ENCODE measurements at regions not wholly inside any gene's neighbourhood (a gene's known extent, or its start where the extent isn't known, plus 50 kb on each side); places are given as distances from the start of the nearest gene placed in this dataset.

DNA sequence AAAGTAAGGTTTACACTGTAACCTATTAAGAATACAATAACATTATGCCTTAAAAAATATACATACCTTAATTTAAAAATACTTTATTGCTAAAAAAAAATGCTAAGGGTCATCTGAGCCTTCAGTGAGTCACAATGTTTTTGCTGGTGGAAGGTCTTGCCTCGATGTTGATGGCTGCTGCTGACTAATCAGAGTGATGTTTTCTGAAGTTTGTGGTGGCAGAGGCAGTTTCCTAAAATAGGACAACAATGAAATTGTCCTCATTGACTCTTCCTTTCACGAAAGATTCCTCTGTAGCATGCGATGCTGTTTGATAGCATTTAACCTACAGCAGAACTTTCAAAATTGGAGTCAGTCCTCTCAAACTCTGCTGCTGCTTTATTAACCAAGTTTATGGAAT lies 97.6 kb downstream of the FAT3 start:
- ATAC-seq = no peak
- no peak for DNase-seq

DNA sequence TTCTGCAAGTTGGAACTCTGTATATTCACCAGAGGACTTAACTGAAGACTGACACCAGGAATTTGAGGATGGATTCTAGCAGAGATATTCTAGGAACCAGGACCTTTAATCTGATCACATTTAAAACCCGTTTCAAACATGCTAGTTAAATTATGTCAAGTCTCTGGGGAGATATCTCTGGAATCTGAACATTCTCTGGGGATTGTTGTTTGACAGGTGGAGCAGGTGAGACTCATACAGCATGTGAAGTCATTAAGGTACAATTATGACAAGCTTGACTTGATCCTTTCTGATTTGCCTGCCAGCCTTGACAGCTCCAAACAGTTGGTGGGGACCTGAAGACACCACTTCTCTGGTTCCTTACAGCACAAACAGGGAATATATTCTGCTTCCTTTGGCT lies 100.3 kb downstream of the FAT3 start:
- ATAC-seq (no peak), DNase-seq (no peak)

DNA sequence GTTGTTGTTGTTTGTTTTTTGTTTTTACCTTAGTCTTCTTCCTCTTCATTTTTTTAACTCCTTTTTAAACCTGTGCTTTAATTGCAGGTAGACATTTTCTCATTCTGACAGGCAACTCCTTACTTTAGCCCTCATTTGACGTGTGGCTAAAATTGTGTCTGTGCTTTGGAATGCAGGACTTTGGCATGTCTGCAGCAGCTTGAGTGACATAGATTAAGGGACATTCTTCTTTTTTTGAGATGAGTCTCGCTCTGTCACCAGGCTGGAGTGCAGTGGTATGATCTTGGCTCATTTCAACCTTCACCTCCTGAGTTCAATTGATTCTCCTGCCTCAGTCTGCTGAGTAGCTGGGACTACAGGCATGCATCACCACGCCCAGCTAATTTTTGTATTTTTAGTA lies 100.8 kb downstream of the FAT3 start:
- no peak for DNase-seq
- ATAC-seq = no peak

DNA sequence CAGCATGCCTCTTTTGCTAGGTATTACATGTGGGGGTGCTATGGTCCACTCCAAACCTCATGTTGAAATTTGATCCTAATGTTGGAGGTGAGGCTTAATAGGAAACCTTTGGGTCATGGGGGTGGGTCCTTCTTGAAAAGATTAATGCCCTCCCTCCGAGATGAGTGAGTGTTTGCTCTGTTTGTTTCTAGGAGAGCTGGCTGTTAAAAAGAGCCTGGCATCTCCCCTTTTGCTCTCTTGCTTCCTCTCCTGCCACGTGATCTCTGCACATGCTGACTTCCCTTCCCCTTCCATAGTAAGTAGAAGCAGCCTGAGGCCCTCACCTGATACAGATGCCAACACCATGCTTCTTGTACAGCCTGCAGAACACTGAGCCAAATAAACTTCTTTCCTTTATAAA lies 104.5 kb downstream of the FAT3 start:
- ATAC-seq = no peak
- DNase-seq = no peak

DNA sequence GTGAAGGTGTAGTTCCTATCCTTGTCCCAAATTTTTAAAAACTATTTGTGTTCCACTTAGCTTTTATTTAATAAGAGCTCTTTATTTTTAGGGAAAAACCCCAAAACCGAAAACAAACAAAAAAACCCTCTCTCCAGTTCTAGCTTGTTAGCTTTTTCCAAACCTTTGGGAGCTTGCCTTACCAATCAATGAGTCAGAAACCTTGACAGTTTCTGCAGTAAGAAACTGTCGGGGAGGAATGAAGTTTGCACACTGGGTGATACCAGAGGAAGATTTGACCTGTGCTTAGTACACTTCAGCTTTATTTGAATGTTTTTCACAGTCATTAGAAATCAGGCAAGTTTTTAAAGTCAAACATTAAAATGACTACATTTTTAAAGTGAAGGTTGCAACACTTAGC lies 105.0 kb downstream of the FAT3 start:
- no peak for DNase-seq
- ATAC-seq = no peak

DNA sequence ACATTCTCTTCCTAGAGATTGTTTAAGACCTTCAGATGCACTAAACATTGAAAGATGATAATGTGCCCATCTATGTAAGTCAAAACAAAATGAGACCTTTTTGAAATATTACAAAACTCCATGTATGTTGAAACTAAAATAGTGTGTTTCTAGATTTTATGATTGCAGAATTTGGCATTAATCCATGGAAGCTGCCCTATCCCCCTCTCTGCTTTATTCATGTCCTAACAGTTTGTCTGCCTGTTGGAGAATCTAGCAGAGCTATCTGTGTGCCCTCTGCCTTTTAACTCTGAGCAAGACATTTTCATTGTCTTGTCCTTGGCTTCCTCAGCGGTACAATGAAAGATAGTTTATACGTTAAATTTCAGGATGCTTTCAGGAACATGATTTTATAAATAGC lies 105.5 kb downstream of the FAT3 start:
- DNase-seq (no peak), ATAC-seq (no peak)

DNA sequence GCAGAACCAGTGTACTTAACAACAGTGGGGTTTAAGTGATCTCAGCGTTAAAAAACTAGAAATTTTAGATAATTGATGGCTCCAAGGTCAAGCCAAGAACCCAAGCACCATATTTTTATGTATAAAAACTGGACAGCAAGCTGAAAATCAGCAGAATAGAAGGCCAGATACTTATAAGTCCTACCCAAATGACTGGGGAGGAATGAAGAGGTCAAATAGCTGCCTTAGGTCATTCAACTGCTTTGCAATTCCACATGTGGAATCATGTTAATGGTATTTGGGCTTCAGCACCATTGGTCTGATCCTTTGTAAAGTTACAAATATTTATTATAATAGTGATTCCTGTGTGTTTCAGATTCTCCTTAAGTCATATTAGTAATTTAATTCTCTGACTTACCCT lies 108.4 kb downstream of the FAT3 start:
- DNase-seq (no peak), ATAC-seq (no peak)

DNA sequence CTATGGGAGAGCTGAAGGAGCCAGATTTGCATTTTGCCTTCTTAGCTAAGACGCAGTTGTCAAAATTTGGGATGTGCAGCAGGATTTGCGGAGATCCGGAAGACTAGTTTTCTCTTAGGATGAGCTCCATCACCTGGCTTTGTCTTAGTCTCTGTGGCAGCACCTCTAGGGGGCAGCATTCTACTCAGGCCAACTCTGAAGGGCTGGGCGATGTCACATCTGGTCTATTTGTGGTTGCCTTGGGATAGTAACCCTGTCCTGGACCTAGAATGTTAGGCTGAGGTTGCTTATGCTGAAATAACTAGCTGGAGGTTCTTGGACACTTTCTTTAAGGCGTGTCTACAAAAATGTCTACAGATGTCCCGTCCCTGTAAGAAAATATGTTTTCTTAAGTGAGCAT lies 116.2 kb downstream of the FAT3 start:
- ATAC-seq (no peak), DNase-seq (peak; percentile 5)

DNA sequence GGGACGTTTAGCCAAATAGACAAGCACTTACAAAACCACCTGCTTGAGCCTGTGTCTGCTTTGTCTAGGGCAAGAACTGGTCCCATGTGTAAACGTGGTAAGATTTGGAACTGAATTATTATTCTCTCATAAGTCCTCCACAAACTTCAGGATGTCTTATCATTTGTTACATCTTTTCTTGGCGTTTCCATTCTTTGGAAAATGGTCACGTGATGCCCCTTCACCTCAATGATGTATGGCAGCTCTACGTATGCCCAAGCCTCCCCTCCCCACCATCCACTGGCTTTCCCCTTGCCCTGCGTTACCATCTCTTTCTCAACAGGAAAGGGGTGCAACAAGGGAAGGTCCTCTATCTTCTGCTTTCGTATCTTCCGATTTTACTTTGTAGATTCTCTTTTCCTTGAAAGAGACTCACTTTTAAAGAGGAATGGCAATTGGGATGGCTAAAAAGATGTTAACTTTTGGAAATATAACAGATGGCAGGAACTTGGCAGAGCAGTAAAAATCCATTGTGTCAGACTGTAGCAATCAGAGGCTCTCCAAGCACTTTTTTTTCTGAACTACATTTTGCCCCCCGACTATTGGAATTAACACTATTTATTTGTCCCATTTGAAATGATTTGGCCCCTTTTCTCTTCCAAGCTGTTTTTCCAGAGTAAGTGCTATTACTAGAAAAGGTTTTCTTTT lies 117.6 kb downstream of the FAT3 start:
- DNase-seq (no peak), ATAC-seq (no peak)

DNA sequence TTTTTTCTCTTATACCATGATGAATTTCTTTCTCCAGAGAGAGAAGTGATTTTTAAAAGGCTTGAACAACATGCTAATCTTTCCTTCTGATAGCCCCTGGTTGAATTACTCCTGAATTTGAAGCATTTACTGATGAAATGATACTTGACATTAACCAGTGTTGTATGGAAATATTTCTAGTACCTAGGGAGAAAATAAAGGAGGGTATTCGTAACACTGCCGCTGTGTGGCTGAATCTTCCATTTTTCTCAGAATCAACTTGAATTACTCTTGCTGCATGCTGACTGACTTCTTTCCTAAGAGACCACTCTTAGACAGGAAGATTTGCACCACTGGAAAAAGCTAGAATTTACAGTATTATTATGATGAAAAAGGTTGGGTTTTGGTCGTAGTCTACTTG lies 118.3 kb downstream of the FAT3 start:
- no peak for ATAC-seq
- no peak for DNase-seq

DNA sequence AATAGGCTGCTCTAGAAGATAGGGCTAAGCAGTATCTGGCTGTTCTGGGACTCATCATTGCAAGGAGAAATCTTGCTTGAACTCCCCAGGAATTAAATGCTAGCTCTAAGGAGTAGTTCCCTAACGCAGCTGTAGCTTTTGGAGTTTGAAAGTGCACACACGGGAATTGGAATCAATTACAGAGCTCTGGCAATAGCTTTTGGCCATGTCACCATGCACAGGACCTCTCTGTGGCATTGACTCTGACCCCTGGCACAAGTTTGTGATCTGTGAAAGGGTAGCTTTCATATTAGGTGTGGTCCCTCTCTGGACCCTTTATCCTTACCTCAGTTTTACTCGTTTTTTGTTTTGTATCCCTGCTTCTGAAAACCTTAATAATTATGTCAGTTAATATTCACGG lies 121.6 kb downstream of the FAT3 start:
- DNase-seq = no peak

DNA sequence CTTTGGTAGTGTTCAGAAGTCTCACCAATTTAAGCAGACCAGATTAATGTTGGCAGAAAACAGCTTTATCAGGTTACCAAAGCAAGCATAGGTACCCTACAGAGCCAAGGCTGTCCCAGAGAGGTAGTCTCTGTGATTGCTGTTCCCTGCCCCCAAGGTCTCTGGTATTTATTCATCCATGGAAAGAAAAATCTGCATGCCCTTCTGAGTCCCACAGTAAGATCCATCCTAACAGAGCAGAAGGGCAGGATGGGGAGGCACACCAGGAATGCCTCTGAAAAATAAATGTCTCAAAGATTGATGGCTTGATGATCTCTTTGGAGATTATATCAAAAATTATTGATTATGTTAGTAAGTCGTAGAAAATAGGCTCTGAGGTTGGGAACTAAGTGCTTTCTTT lies 122.8 kb downstream of the FAT3 start:
- no peak for ATAC-seq
- DNase-seq = no peak

More for the DNA sequence above, 121.6 kb downstream of the FAT3 start:
- no peak for ATAC-seq

DNA sequence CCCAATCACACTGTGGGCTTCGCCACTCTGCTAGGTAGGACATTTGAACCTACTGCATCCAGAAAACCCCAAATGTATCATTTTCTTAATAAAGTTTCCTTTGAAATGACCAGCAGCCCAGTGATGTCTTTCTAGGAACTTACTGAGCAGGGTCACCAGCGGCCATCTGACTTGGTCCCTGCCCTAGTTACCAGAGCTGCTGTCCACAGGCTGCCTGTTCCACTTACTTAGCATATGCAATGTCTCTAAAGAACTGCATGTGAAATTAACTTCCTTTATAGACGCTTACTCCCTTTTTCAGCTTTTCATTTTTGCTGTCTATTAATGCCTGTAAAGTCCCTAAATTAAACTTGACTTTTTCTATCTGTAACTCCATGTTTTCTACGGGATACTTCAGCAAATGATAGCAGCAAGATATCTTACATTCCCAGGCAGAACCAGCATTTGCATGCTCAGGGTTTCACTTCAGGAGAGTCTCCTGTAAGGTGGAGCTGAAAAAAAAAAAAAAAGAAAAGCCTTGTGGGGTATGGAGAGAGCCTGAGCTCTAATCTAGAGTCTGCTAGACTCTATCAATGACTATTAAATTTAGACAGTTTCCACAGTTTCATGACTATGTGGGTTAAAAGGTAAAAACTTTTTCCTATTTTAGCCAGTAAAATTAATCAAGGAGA lies 125.0 kb downstream of the FAT3 start:
- ATAC-seq (no peak), DNase-seq (no peak)

DNA sequence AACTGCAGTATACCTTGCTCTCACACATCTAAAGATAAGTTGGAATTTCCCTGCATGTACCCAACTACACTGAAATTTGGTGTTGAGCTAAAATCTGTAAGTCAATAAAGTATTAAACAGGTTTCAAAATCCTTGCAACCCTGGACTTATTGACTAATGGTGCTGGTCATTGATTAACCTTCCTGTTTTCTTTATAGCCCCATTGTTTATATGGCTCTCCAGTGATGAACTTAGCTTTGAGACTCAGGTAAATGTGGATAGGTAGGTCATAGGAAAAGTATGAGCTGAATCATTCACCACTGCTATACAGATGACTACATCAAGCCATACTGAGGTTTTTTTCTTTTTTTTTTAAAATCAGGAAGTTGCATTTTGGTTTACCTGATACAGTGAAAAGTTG lies 132.7 kb downstream of the FAT3 start:
- ATAC-seq (no peak), DNase-seq (no peak)

DNA sequence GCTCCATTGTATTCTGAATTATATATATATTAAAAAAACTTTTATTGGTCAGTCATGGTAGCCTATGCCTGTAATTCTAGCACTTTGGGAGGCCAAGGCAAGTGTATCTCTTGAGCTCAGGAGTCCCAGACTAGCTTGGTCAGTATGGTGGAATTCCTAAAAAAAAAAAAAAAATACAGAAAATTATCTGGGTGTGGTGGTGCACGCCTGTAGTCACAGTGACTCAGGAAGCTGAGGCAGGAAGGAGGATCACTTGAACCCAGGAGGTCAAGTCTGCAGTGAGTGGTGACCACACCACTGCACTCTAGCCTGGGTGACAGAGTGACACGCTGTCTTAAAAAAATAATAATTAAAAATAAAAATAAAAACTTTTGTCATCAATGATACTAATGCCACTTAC lies 133.2 kb downstream of the FAT3 start:
- no peak for DNase-seq
- ATAC-seq = no peak

DNA sequence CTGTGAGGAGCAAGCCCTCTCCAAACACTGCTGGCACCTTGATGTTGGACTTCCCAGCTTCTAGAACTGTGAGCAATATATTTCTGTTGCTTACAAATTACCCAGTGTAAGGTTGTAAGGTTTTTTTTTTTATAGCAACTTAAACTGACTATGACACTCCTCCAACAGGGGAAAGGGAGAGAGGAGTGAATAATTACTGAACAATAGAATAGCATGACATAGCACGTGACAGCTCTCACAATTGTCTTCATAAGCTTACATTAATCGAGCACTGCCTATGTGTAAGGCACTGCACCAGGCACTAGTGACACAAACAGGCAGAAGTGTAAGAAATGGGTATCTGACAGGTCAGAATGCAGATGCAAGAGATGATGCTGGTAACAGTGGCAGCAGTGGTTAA lies 136.9 kb downstream of the FAT3 start:
- ATAC-seq (no peak), DNase-seq (no peak)

DNA sequence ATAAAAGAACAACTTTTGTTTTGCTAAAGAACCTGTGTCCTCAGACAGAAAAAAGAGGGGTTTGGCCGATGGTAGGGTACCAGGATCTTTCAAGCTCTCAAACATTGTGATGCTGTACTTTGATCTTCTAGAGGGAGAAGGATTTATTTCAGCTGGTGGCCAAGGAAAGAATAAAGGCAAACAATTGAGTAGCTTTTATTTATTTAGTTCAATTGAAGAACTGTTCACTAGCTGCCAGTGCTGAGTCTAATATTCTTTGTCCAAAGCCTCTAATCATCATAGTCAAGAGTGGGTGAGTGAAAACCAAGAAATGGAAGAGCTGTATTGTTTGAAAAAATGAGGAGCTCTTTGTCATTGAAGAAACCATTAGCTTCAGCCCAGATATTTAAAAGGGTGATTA lies 138.4 kb downstream of the FAT3 start:
- ATAC-seq = no peak
- DNase-seq = no peak

DNA sequence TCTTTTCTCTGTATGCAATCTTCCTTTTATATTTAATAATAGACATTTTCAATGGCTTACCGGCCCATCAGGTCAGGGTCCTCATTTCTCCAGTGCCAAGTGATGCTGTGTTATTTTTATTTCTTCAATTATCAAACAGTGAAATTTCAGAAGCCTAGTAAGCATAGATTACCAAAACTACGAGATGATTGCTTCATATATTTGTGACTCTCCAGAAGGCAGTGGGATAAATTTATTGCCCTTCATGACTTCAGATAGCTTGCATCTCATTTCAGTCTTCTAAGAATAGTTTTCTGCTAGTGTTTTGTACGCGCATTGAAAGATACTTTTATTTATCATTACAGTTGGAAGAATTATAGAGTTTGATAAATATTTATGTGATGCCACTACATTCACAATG lies 139.6 kb downstream of the FAT3 start:
- ATAC-seq = no peak
- no peak for DNase-seq

DNA sequence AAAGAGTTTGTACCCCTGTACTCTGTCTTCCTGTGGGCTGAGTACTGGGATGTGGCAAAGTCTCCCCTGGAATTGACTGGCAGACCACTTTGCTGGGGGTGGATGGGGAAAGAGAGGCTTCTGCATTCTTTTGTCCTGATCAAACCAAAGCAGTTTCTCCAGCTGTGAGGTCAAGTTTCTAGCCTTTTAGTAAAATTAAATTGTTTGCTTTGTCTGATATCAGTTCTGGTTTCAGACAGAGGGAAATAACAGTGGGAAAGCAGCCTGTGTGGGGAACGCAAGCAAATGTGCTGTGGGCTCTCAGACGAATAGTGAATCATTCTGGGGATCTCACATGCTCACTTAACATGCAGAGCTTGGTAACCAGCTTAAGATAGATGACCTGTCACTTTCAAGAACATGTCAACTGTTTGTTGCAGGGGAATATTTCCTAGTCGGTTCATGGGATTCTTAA lies 151.6 kb downstream of the FAT3 start:
- ATAC-seq (no peak), DNase-seq (no peak)

DNA sequence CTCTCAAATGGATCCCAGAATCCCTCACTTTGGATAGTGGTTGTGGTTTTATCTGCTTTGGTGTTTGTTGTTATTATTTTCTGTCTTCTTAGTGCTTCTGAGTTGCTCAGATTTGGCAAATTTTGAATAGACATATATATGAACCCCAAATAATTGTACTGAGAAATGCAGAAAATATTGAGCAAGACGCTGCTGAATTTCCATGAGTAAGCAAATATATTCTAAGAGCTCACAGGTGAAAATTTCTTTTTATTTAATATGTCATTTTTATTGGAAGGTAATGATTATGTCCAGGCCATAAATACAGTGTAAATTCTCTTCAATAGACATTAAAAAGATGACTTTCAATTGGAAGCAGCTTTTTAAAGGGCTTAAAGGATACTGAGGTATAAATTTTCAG lies 152.1 kb downstream of the FAT3 start:
- DNase-seq = no peak
- no peak for ATAC-seq

DNA sequence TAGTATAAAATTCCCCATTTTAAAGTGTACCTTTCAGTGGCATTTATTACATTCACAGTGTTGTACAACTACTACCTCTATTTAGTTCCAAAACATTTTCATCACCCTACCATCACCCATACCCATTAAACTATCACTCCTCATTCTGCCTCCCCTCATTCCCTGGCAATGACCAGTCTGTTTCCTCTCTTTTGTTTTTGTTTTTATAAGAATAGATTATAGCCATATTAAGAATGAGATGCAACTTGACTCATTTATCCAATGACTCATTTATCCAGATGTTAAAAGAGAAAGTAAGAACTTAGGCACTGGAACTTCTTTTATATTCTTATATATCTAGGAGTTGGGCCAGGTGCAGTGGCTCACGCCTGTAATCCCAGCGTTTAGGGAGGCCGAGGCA lies 156.3 kb downstream of the FAT3 start:
- no peak for DNase-seq
- ATAC-seq = no peak

DNA sequence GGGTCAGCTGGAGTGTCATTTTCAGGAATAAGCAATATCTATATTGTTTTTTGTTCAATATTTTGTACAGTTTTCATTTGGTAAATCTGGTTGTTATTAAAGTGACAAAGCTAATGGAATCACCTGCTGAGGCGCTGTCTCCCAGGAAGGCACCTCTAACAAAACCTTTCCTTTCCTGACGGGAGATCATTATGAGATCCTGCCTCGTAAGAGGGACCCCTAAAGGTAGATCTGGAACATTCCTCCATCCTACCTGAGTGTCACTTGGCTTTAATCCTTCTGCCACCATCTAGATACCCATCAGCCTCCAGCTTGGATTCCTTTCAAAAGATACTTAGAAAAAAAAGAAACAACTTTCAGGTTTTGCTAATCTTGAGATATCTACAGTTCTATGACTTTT lies 157.7 kb downstream of the FAT3 start:
- ATAC-seq (no peak), DNase-seq (no peak)

DNA sequence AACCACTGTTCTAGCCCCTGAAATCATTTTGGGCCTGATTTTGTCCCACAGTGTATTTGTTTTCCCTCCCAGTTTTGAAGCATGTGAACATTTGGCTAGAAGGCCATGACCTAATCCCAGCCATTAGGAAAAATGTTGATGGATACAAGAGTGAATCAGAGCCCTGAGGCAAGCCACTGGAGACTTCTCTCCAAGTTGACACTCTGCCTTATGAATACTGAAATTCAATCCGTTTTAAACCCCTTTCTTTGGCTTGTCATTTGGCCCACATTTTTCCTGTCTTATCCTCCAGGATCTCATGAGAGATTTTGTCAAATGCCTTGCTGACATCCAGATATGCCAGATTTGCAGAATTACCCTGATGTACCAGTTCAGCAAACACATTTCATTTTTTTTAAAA lies 158.8 kb downstream of the FAT3 start:
- ATAC-seq = no peak
- no peak for DNase-seq

DNA sequence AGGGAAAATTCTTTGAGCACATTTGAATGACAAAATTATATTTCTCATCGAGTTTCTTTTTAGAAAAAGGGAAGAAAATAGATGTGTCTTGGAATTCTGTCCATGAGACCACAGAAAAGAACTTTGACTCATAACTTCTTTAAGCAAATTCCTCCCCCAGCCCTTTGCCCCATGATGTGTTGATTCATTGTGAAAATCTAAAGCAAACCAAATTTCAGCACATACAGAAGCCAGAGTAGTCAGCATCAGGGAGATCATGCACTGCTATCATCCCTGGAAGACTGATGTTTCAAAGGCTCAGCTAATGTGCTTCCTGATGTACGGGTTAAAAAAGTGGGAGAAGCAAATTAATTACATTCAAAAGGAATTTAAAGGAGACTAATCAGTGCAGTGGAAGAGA lies 159.7 kb downstream of the FAT3 start:
- ATAC-seq (no peak), DNase-seq (no peak)
